ENCODE measurements at regions not wholly inside any gene's neighbourhood (a gene's known extent, or its start where the extent isn't known, plus 50 kb on each side); places are given as distances from the start of the nearest gene placed in this dataset.
"Not testable (repeated sequence)": the region's sequence is repeated elsewhere in the genome, so short reads cannot be mapped to it uniquely, and the experiment has no call there.

DNA sequence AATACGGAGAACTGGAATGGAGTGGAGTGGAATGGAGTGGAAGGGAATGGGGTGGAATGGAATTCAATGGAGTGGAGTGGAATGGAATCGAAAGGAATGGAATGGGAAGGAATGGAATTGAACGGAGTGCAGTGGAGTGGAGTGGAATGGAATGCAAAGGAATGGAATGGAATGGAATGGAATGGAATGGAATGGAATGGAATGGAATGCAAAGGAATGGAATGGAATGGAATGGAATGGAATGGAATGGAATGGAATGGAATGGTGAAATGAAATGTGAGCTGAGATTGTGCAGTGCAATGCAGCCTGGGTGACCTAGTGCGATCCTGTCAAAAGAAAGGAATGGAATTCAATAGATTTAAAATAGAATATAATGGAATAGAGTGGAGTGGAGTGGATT is 357.3 kb upstream of the WSB1 start:
- H2BK5ac ChIP-seq (ENCODE audit: low read depth, low read length, poor library complexity); H3K27me3 ChIP-seq (ENCODE audit: insufficient read depth, low read length); H2AK5ac ChIP-seq (ENCODE audit: low read length); H4K8ac ChIP-seq (ENCODE audit: low read depth, low read length); H3K23ac ChIP-seq (ENCODE audit: low read length); H3K14ac ChIP-seq (ENCODE audit: low read length); H3K27ac ChIP-seq (ENCODE audit: low read depth, low read length); H4K91ac ChIP-seq (ENCODE audit: low read depth, low read length); H2BK120ac ChIP-seq (ENCODE audit: insufficient read depth, low read length, poor library complexity); H4K12ac ChIP-seq (ENCODE audit: low read depth, low read length); H3K79me2 ChIP-seq (ENCODE audit: control insufficient read depth, insufficient read depth, low read length, poor library complexity); H3K9ac ChIP-seq (ENCODE audit: low read length); H2BK12ac ChIP-seq (ENCODE audit: low read length); H3K79me1 ChIP-seq (ENCODE audit: low read length); H3K4me1 ChIP-seq (ENCODE audit: control insufficient read depth in 1 of 2, insufficient read depth in 2 of 2, low read length in 2 of 2); H3K4me3 ChIP-seq (ENCODE audit: low read depth, low read length); H2AFZ ChIP-seq (ENCODE audit: insufficient read depth, low read length, poor library complexity); H3K4ac ChIP-seq (ENCODE audit: low read depth, low read length); DNase-seq; H3K36me3 ChIP-seq (ENCODE audit: control insufficient read depth in 1 of 2, insufficient read depth in 2 of 2, low read length in 2 of 2); H3K18ac ChIP-seq (ENCODE audit: low read length); H3K4me2 ChIP-seq (ENCODE audit: low read length): not testable (repeated sequence)
- H3K9me3 ChIP-seq (ENCODE audit: insufficient read depth, low read depth, low read length): peaks cover 35% of the 10 kb centered on the region
- WGBS (ENCODE audit: extremely low coverage, insufficient coverage, insufficient read length): 100% methylated on average over 3 of the region's 4 CpGs

DNA sequence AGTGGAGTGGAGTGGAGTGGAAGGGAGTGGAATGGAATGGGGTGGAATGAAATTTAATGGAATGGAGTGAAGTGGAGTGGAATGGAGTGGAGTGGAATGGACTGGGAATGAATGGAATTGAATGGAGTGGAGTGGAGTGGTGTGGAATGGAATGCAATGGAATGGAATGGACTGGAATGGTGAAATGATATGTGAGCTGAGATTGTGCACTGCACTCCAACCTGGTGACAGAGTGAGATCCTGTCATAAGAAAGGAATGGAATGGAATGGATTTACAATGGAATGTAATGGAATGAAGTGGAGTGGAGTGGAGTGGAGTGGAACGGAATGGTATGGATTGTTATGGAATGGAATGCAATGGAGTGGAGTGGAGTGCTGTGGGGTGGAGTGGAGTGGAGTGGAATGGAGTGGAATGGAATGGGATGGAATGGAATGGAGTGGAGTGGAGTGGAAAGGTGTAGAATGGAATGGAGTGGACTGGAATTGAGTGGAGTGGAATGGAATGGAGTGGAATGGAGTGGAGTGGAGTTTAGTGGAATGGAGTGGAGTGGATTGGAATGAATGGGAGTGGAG is 356.1 kb upstream of the WSB1 start:
- H3K36me3 ChIP-seq (ENCODE audit: control insufficient read depth in 1 of 2, insufficient read depth in 2 of 2, low read length in 2 of 2); H3K79me2 ChIP-seq (ENCODE audit: control insufficient read depth, insufficient read depth, low read length, poor library complexity); H3K4me2 ChIP-seq (ENCODE audit: low read length); H3K14ac ChIP-seq (ENCODE audit: low read length); H2BK120ac ChIP-seq (ENCODE audit: insufficient read depth, low read length, poor library complexity); H2BK12ac ChIP-seq (ENCODE audit: low read length); H3K18ac ChIP-seq (ENCODE audit: low read length); H4K12ac ChIP-seq (ENCODE audit: low read depth, low read length); H3K4ac ChIP-seq (ENCODE audit: low read depth, low read length); H4K8ac ChIP-seq (ENCODE audit: low read depth, low read length); H3K4me1 ChIP-seq (ENCODE audit: control insufficient read depth in 1 of 2, insufficient read depth in 2 of 2, low read length in 2 of 2); H3K27me3 ChIP-seq (ENCODE audit: insufficient read depth, low read length); H3K79me1 ChIP-seq (ENCODE audit: low read length); H4K91ac ChIP-seq (ENCODE audit: low read depth, low read length); H2AK5ac ChIP-seq (ENCODE audit: low read length); H2BK5ac ChIP-seq (ENCODE audit: low read depth, low read length, poor library complexity); H3K4me3 ChIP-seq (ENCODE audit: low read depth, low read length); H3K27ac ChIP-seq (ENCODE audit: low read depth, low read length); DNase-seq; H2AFZ ChIP-seq (ENCODE audit: insufficient read depth, low read length, poor library complexity): not testable (repeated sequence)
- WGBS (ENCODE audit: extremely low coverage, insufficient coverage, insufficient read length): 100% methylated on average over 1 of the region's 1 CpG
- peaks cover 35% of the 10 kb centered on the region for H3K9me3 ChIP-seq (ENCODE audit: insufficient read depth, low read depth, low read length)
- peak overlapping the region; percentile 37 for H3K23ac ChIP-seq (ENCODE audit: low read length)
- peak overlapping the region; percentile 60 for H3K9ac ChIP-seq (ENCODE audit: low read length)

DNA sequence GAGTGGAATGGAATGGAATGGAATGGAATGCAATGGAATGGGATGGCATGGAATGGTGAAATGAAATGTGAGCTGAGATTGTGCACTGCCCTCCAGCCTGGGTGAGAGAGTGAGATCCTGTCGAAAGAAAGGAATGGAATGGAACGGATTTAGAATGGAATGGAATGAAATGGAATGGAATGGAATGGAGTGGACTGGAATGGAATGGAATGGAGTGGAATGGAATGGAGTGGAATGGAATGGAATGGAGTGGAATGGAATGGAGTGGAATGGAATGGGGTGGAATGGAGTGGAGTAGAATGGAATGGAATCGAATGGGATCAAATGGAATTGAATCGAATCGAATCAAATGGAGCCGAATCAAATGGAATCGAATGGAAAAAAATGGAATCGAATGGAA is 354.2 kb upstream of the WSB1 start:
- not testable (repeated sequence) for H3K36me3 ChIP-seq (ENCODE audit: control insufficient read depth in 1 of 2, insufficient read depth in 2 of 2, low read length in 2 of 2); H2AFZ ChIP-seq (ENCODE audit: insufficient read depth, low read length, poor library complexity); H2BK120ac ChIP-seq (ENCODE audit: insufficient read depth, low read length, poor library complexity); H3K4me3 ChIP-seq (ENCODE audit: low read depth, low read length); H3K23ac ChIP-seq (ENCODE audit: low read length); H4K12ac ChIP-seq (ENCODE audit: low read depth, low read length); H3K4me1 ChIP-seq (ENCODE audit: control insufficient read depth in 1 of 2, insufficient read depth in 2 of 2, low read length in 2 of 2); H3K27me3 ChIP-seq (ENCODE audit: insufficient read depth, low read length); H3K18ac ChIP-seq (ENCODE audit: low read length); H2BK12ac ChIP-seq (ENCODE audit: low read length); H3K4ac ChIP-seq (ENCODE audit: low read depth, low read length); H3K79me1 ChIP-seq (ENCODE audit: low read length); H2BK5ac ChIP-seq (ENCODE audit: low read depth, low read length, poor library complexity); H3K14ac ChIP-seq (ENCODE audit: low read length); DNase-seq; H3K79me2 ChIP-seq (ENCODE audit: control insufficient read depth, insufficient read depth, low read length, poor library complexity); H3K9ac ChIP-seq (ENCODE audit: low read length); H3K4me2 ChIP-seq (ENCODE audit: low read length); H2AK5ac ChIP-seq (ENCODE audit: low read length); H4K91ac ChIP-seq (ENCODE audit: low read depth, low read length); H4K8ac ChIP-seq (ENCODE audit: low read depth, low read length); H3K27ac ChIP-seq (ENCODE audit: low read depth, low read length)
- 100% methylated on average over 8 of the region's 8 CpGs for WGBS (ENCODE audit: extremely low coverage, insufficient coverage, insufficient read length)
- H3K9me3 ChIP-seq (ENCODE audit: insufficient read depth, low read depth, low read length): peaks cover 36% of the 10 kb centered on the region

DNA sequence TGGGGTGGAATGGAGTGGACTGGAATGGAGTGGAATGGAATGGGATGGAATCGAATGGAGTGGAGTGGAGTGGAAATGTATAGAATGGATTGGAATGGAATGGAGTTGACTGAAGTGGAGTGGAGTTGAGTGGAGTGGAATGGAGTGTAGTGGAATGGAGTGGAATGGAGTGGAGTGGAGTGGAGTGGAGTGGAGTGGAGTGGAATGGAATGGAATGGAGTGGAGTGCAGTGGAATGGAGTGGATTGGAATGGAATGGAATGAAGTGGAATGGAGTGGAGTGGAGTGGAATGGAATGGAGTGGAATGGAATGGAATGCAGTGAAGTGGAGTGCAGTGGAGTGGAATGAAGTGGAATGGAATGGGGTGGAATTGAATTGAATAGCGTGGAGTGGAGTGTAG is 353.3 kb upstream of the WSB1 start:
- WGBS (ENCODE audit: extremely low coverage, insufficient coverage, insufficient read length): 96% methylated on average over 2 of the region's 2 CpGs
- H4K91ac ChIP-seq (ENCODE audit: low read depth, low read length): not testable (repeated sequence)

More for the DNA sequence above, 353.3 kb upstream of the WSB1 start:
- H3K9me3 ChIP-seq (ENCODE audit: insufficient read depth, low read depth, low read length): peaks cover 36% of the 10 kb centered on the region
- H4K12ac ChIP-seq (ENCODE audit: low read depth, low read length); DNase-seq; H3K27me3 ChIP-seq (ENCODE audit: insufficient read depth, low read length); H3K23ac ChIP-seq (ENCODE audit: low read length); H2BK12ac ChIP-seq (ENCODE audit: low read length); H3K79me2 ChIP-seq (ENCODE audit: control insufficient read depth, insufficient read depth, low read length, poor library complexity); H3K4ac ChIP-seq (ENCODE audit: low read depth, low read length); H3K4me1 ChIP-seq (ENCODE audit: control insufficient read depth in 1 of 2, insufficient read depth in 2 of 2, low read length in 2 of 2); H3K14ac ChIP-seq (ENCODE audit: low read length); H3K4me2 ChIP-seq (ENCODE audit: low read length); H3K79me1 ChIP-seq (ENCODE audit: low read length); H2AK5ac ChIP-seq (ENCODE audit: low read length); H3K36me3 ChIP-seq (ENCODE audit: control insufficient read depth in 1 of 2, insufficient read depth in 2 of 2, low read length in 2 of 2); H3K9ac ChIP-seq (ENCODE audit: low read length); H4K8ac ChIP-seq (ENCODE audit: low read depth, low read length); H2AFZ ChIP-seq (ENCODE audit: insufficient read depth, low read length, poor library complexity); H3K18ac ChIP-seq (ENCODE audit: low read length); H3K27ac ChIP-seq (ENCODE audit: low read depth, low read length); H2BK120ac ChIP-seq (ENCODE audit: insufficient read depth, low read length, poor library complexity); H3K4me3 ChIP-seq (ENCODE audit: low read depth, low read length); H2BK5ac ChIP-seq (ENCODE audit: low read depth, low read length, poor library complexity): not testable (repeated sequence)
